Liver (tissue), 8 donors: ENCODE measurements at regions not wholly inside any gene's neighbourhood (a gene's known extent, or its start where the extent isn't known, plus 50 kb on each side); places are given as distances from the start of the nearest gene placed in this dataset.

ENCODE experiments used
- DNase-seq: peaks from one replicate; pipeline ENCODE4 v3.0.0-alpha.2; 2017; ENCODE audit warnings: low spot score
- H3K27ac ChIP-seq, 2 donors: one replicate each; pipeline ENCODE4 v1.7.0; 2013; ENCODE audit warnings: inconsistent platforms in 2 of 2, low read length in 2 of 2, control low read depth in 1 of 2, low read depth in 1 of 2, mild to moderate bottlenecking in 1 of 2
- H3K27me3 ChIP-seq, 4 donors: one replicate each; pipeline versions ENCODE4 v1.6.1 to v1.7.0; 2013; ENCODE audit warnings: low read length in 3 of 4, inconsistent platforms in 1 of 4, mild to moderate bottlenecking in 1 of 4, moderate library complexity in 1 of 4; ENCODE audit not compliant: control insufficient read depth in 4 of 4, insufficient read depth in 4 of 4
- H3K36me3 ChIP-seq, 4 donors: one replicate each; pipeline versions ENCODE4 v1.6.1 to v1.7.0; 2013; ENCODE audit warnings: low read length in 3 of 4, mild to moderate bottlenecking in 3 of 4, low read depth in 1 of 4, moderate library complexity in 1 of 4; ENCODE audit not compliant: control insufficient read depth in 4 of 4, insufficient read depth in 3 of 4
- H3K4me1 ChIP-seq, 4 donors: one replicate each; pipeline versions ENCODE4 v1.6.1 to v1.7.0; 2013; ENCODE audit warnings: low read length in 3 of 4, mild to moderate bottlenecking in 3 of 4, moderate library complexity in 1 of 4; ENCODE audit not compliant: control insufficient read depth in 4 of 4, insufficient read depth in 4 of 4
- H3K4me3 ChIP-seq, 3 donors: one replicate each; pipeline versions ENCODE4 v1.6.1 to v1.7.0; 2013; ENCODE audit warnings: low read length in 3 of 3, control low read depth in 1 of 3, low read depth in 1 of 3, mild to moderate bottlenecking in 1 of 3
- H3K9ac ChIP-seq, 2 donors: one replicate each; pipeline ENCODE4 v1.7.0; 2013; ENCODE audit warnings: low read length in 2 of 2, mild to moderate bottlenecking in 2 of 2, moderate library complexity in 2 of 2, control low read depth in 1 of 2, low read depth in 1 of 2
- H3K9me3 ChIP-seq, 4 donors: one replicate each; pipeline versions ENCODE4 v1.6.1 to v1.7.0; 2013; ENCODE audit warnings: low read length in 3 of 4; ENCODE audit not compliant: control insufficient read depth in 4 of 4
- ATF3 ChIP-seq: IDR thresholded peaks from 2 replicates; pipeline ENCODE4 v1.6.1; 2016; ENCODE audit warnings: antibody characterized with exemption
- CTCF ChIP-seq: fragments of 150-350 bp; IDR thresholded peaks from 2 replicates; pipeline ENCODE4 v1.5.1; 2017; ENCODE audit warnings: improper control_type of control experiment, low read depth, low read length; ENCODE audit not compliant: missing input control
- EGR1 ChIP-seq, 2 donors: IDR thresholded peaks; 2 replicates each; pipeline ENCODE4 v1.6.1; 2016 to 2018; ENCODE audit warnings: antibody characterized with exemption in 2 of 2, low read depth in 2 of 2
- FOXA1 ChIP-seq: IDR thresholded peaks from 2 replicates; pipeline ENCODE4 v1.6.1; 2016; ENCODE audit warnings: antibody characterized with exemption
- FOXA2 ChIP-seq: IDR thresholded peaks from 2 replicates; pipeline ENCODE4 v1.6.1; 2016; ENCODE audit warnings: antibody characterized with exemption
- GABPA ChIP-seq, 2 donors: IDR thresholded peaks in 1 of 2; conservative IDR thresholded peaks in 1 of 2; 2 replicates each; pipeline ENCODE4 v1.6.1; 2016; ENCODE audit warnings: antibody characterized with exemption in 2 of 2, mild to moderate bottlenecking in 1 of 2, moderate library complexity in 1 of 2
- HNF4A ChIP-seq, 2 donors: conservative IDR thresholded peaks; 2 replicates each; pipeline ENCODE4 v1.6.1; 2016; ENCODE audit warnings: antibody characterized with exemption in 2 of 2, mild to moderate bottlenecking in 2 of 2
- JUND ChIP-seq, 2 donors: IDR thresholded peaks; 2 replicates each; pipeline ENCODE4 v1.6.1; 2016; ENCODE audit warnings: antibody characterized with exemption in 2 of 2
- MAX ChIP-seq: IDR thresholded peaks from 2 replicates; pipeline ENCODE4 v1.6.1; 2016; ENCODE audit warnings: antibody characterized with exemption
- NR2F2 ChIP-seq: IDR thresholded peaks from 2 replicates; pipeline ENCODE4 v1.6.1; 2016; ENCODE audit warnings: antibody characterized with exemption
- RAD21 ChIP-seq, 2 donors: IDR thresholded peaks; 2 replicates each; pipeline ENCODE4 v1.6.1; 2016; ENCODE audit warnings: antibody characterized with exemption in 2 of 2, mild to moderate bottlenecking in 2 of 2
- RXRA ChIP-seq, 2 donors: IDR thresholded peaks; 2 replicates each; pipeline ENCODE4 v1.6.1; 2017 to 2018; ENCODE audit warnings: antibody characterized with exemption in 2 of 2, mild to moderate bottlenecking in 1 of 2
- SP1 ChIP-seq: IDR thresholded peaks from 2 replicates; pipeline ENCODE4 v1.6.1; 2018; ENCODE audit warnings: antibody characterized with exemption, mild to moderate bottlenecking
- TAF1 ChIP-seq: conservative IDR thresholded peaks from 2 replicates; pipeline ENCODE4 v1.6.1; 2016; ENCODE audit warnings: antibody characterized with exemption, mild to moderate bottlenecking
- YY1 ChIP-seq: IDR thresholded peaks from 2 replicates; pipeline ENCODE4 v1.6.1; 2016; ENCODE audit warnings: antibody characterized with exemption, mild to moderate bottlenecking
- ZBTB33 ChIP-seq: IDR thresholded peaks from 2 replicates; pipeline ENCODE4 v1.6.1; 2016; ENCODE audit warnings: antibody characterized with exemption
- WGBS: extraction: QIAGEN DNeasy Blood & Tissue Kit; methylation state at CpG from one replicate; pipeline ENCODE4 v1.1.7; 2013; 5-methylcytosine and 5-hydroxymethylcytosine counted together
- donor health status: healthy.
- donor health status: healthy.
- donor health status: healthy.
- donor health status: healthy.
- donor health status: healthy.

- no peaks in the 10 kb centered on the region for H3K4me1 ChIP-seq
- no peak overlapping the region for H3K27ac ChIP-seq
- no peak for DNase-seq
- H3K36me3 ChIP-seq = no peaks in the 10 kb centered on the region
- peaks cover 0 to 2% (median 0%) of the 10 kb centered on the region in 4 donors for H3K9me3 ChIP-seq
- whole genome bisulfite sequencing = 69% methylated on average over 5 of the region's 5 CpGs
- no peak overlapping the region for H3K9ac ChIP-seq
- TF ChIP-seq TAF1 = no peak
- no peak overlapping the region for H3K4me3 ChIP-seq
- H3K27me3 ChIP-seq = no peaks in the 10 kb centered on the region
Measured at GRCh38 chr12:112591488-112591887, 172.7 kb downstream of the PTPN11 start.

- Histone ChIP-seq H3K9me3 (peaks cover 0 to 2% (median 0%) of the 10 kb centered on the region in 4 donors), H3K27ac (no peak overlapping the region), H3K9ac (no peak overlapping the region), H3K27me3 (no peaks in the 10 kb centered on the region), H3K4me3 (no peak overlapping the region), H3K36me3 (no peaks in the 10 kb centered on the region), H3K4me1 (peaks cover 2 to 8% (median 7%) of the 10 kb centered on the region in 4 donors)
- 61% methylated on average over 2 of the region's 2 CpGs for WGBS
- TF ChIP-seq HNF4A (conservative IDR thresholded peaks at IDR 0.05) (no peak), RXRA (IDR thresholded peaks at IDR 0.05) (no peak), ZBTB33 (no peak), ATF3 (no peak), FOXA1 (no peak), CTCF (no peak), JUND (IDR thresholded peaks at IDR 0.05) (no peak), TAF1 (no peak)
- no peak for DNase-seq
Measured at GRCh38 chr12:112595410-112595809, 176.7 kb downstream of the PTPN11 start.

GRCh38 chr12:112597986-112598385, 179.2 kb downstream of the PTPN11 start:
- Histone ChIP-seq H3K27ac (no peak overlapping the region), H3K27me3 (no peaks in the 10 kb centered on the region), H3K9ac (no peak overlapping the region), H3K4me1 (peaks cover 2 to 9% (median 7%) of the 10 kb centered on the region in 4 donors), H3K4me3 (no peak overlapping the region), H3K9me3 (peaks cover 0 to 2% (median 0%) of the 10 kb centered on the region in 4 donors), H3K36me3 (no peaks in the 10 kb centered on the region)
- no peak for DNase-seq
- 74% methylated on average over 4 of the region's 4 CpGs for WGBS
- TF ChIP-seq JUND (IDR thresholded peaks at IDR 0.05) (no peak), TAF1 (no peak), RXRA (IDR thresholded peaks at IDR 0.05) (no peak), MAX (no peak), YY1 (no peak), EGR1 (IDR thresholded peaks at IDR 0.05; ENCODE audit: low read depth in 2 of 2) (no peak), FOXA2 (no peak), RAD21 (IDR thresholded peaks at IDR 0.05) (no peak), HNF4A (conservative IDR thresholded peaks at IDR 0.05) (no peak), ZBTB33 (no peak), ATF3 (no peak), SP1 (no peak), CTCF (no peak), FOXA1 (no peak), GABPA (IDR thresholded peaks at IDR 0.05 in 1 of 2, conservative IDR thresholded peaks at IDR 0.05 in 1 of 2) (no peak), NR2F2 (no peak)
